CD8-positive, alpha-beta memory T cell (primary cell): ENCODE measurements at regions not wholly inside any gene's neighbourhood (a gene's known extent, or its start where the extent isn't known, plus 50 kb on each side); places are given as distances from the start of the nearest gene placed in this dataset.

Experiments
- CTCF ChIA-PET: fragments of 350-600 bp; sonication (Branson Sonifier 250); formaldehyde crosslinking; loops from one replicate; lab custom pipeline; 2021; ENCODE audit warnings: antibody characterized with exemption; lab: Charles Lee
- POLR2A ChIA-PET: fragments of 350-600 bp; sonication (Branson Sonifier 250); formaldehyde crosslinking; loops from one replicate; lab custom pipeline; 2021; ENCODE audit warnings: antibody characterized with exemption; lab: Charles Lee
- DNase-seq, 5 donors: peaks; one replicate each; pipeline versions ENCODE4 v3.0.0 to v3.0.0-alpha.2; 2020 to 2022; ENCODE audit warnings: mixed read lengths in 1 of 5
- H3K27ac ChIP-seq: one replicate; pipeline ENCODE4 v1.7.0; 2013; ENCODE audit warnings: low read depth, mild to moderate bottlenecking, low read length, moderate library complexity
- H3K27me3 ChIP-seq: 2 replicates; pipeline ENCODE4 v1.7.0; 2013; ENCODE audit warnings: low read length, mild to moderate bottlenecking; ENCODE audit not compliant: insufficient read depth, poor library complexity, severe bottlenecking
- H3K36me3 ChIP-seq: 2 replicates; pipeline ENCODE4 v1.7.0; 2013; ENCODE audit warnings: mild to moderate bottlenecking, low read length, moderate library complexity; ENCODE audit not compliant: insufficient read depth
- H3K4me1 ChIP-seq: 2 replicates; pipeline ENCODE4 v1.7.0; 2013; ENCODE audit warnings: mild to moderate bottlenecking, low read length, moderate library complexity; ENCODE audit not compliant: insufficient read depth
- H3K4me3 ChIP-seq: 2 replicates; pipeline ENCODE4 v1.7.0; 2013; ENCODE audit warnings: mild to moderate bottlenecking, low read length
- H3K9me3 ChIP-seq: 2 replicates; pipeline ENCODE4 v1.7.0; 2013; ENCODE audit warnings: mild to moderate bottlenecking, low read length
- H3K27ac Mint-ChIP-seq, 8 donors: one replicate each; pipeline ENCODE4 v1.8.0; 2020 to 2021; ENCODE audit warnings: mixed read lengths in 8 of 8, mild to moderate bottlenecking in 6 of 8, inconsistent platforms in 3 of 8, moderate library complexity in 3 of 8
- H3K27me3 Mint-ChIP-seq, 2 donors: one replicate each; pipeline ENCODE4 v1.8.0; 2020 to 2021; ENCODE audit warnings: mixed read lengths in 2 of 2, mild to moderate bottlenecking in 1 of 2, moderate library complexity in 1 of 2
- H3K36me3 Mint-ChIP-seq, 3 donors: one replicate each; pipeline ENCODE4 v1.8.0; 2020 to 2021; ENCODE audit warnings: mixed read lengths in 3 of 3, inconsistent platforms in 1 of 3, mild to moderate bottlenecking in 1 of 3
- H3K4me1 Mint-ChIP-seq, 3 donors: one replicate each; pipeline ENCODE4 v1.8.0; 2020 to 2021; ENCODE audit warnings: mixed read lengths in 3 of 3, inconsistent platforms in 1 of 3, mild to moderate bottlenecking in 1 of 3
- H3K4me3 Mint-ChIP-seq, 7 donors: one replicate each; pipeline ENCODE4 v1.8.0; 2020 to 2021; ENCODE audit warnings: mixed read lengths in 7 of 7, mild to moderate bottlenecking in 6 of 7, moderate library complexity in 4 of 7, inconsistent platforms in 2 of 7
- H3K9me3 Mint-ChIP-seq, 5 donors: one replicate each; pipeline ENCODE4 v1.8.0; 2020 to 2022; ENCODE audit warnings: mixed read lengths in 5 of 5, mild to moderate bottlenecking in 3 of 5, moderate library complexity in 2 of 5, inconsistent platforms in 1 of 5

- Mint-ChIP-seq H3K4me3 (no peak overlapping the region), H3K27ac (peak overlapping the region in 2 of 8 donors; percentile 17 to 19), H3K9me3 (no peaks in the 10 kb centered on the region), H3K4me1 (peaks cover 5 to 8% (median 8%) of the 10 kb centered on the region in 3 donors), H3K36me3 (peaks cover 0 to 2% (median 0%) of the 10 kb centered on the region in 3 donors), H3K27me3 (peaks cover 3 to 12% of the 10 kb centered on the region in 2 donors)
- H3K4me3 ChIP-seq, result no peak overlapping the region
- no peak for DNase-seq
- peaks cover 11% of the 10 kb centered on the region for H3K4me1 ChIP-seq
- ChIA-PET POLR2A (no interaction called here), CTCF (no interaction called here)
- no peaks in the 10 kb centered on the region for H3K36me3 ChIP-seq
- no peaks in the 10 kb centered on the region for H3K27me3 ChIP-seq
- no peaks in the 10 kb centered on the region for H3K9me3 ChIP-seq
- H3K27ac ChIP-seq, result no peak overlapping the region
These were observed 86.5 kb upstream of the INSIG1 start for GRCh38 chr7:155211173-155211572.

- no peaks in the 10 kb centered on the region for H3K27me3 ChIP-seq
- ChIA-PET CTCF (interaction anchor here (1.0 kb wide), 1 partner anchor 133 kb away, joined by 4 read pairs; no protein-coding TSS in a partner anchor), POLR2A (no interaction called here)
- H3K9me3 ChIP-seq, result no peaks in the 10 kb centered on the region
- Mint-ChIP-seq H3K27me3 (peaks cover 3 to 17% of the 10 kb centered on the region in 2 donors), H3K9me3 (no peaks in the 10 kb centered on the region), H3K27ac (no peak overlapping the region), H3K4me3 (no peak overlapping the region), H3K4me1 (peaks cover under 1 to 2% (median 2%) of the 10 kb centered on the region in 3 donors), H3K36me3 (peaks cover 0 to 2% (median 0%) of the 10 kb centered on the region in 3 donors)
- H3K4me1 ChIP-seq, result peaks cover 5% of the 10 kb centered on the region
- DNase-seq, result no peak
- H3K27ac ChIP-seq, result no peak overlapping the region
- no peak overlapping the region for H3K4me3 ChIP-seq
- no peaks in the 10 kb centered on the region for H3K36me3 ChIP-seq
These were observed 85.9 kb upstream of the INSIG1 start for GRCh38 chr7:155211761-155212160.

- H3K9me3 Mint-ChIP-seq, result no peaks in the 10 kb centered on the region
- Histone ChIP-seq H3K4me3 (no peak overlapping the region), H3K27me3 (no peaks in the 10 kb centered on the region), H3K36me3 (no peaks in the 10 kb centered on the region), H3K9me3 (no peaks in the 10 kb centered on the region), H3K4me1 (no peaks in the 10 kb centered on the region), H3K27ac (no peak overlapping the region)
- H3K4me1 Mint-ChIP-seq, result no peaks in the 10 kb centered on the region
- H3K36me3 Mint-ChIP-seq, result no peaks in the 10 kb centered on the region
- ChIA-PET CTCF (interaction anchor here (1.0 kb wide), 1 partner anchor 132 kb away, joined by 4 read pairs; no protein-coding TSS in a partner anchor), POLR2A (no interaction called here)
- no peak overlapping the region for H3K4me3 Mint-ChIP-seq
- H3K27ac Mint-ChIP-seq, result no peak overlapping the region
- peaks cover 3 to 17% of the 10 kb centered on the region in 2 donors for H3K27me3 Mint-ChIP-seq
- no peak for DNase-seq
These were observed 85.2 kb upstream of the INSIG1 start for GRCh38 chr7:155212301-155213015.

GRCh38 chr7:155213385-155213784 lies 84.3 kb upstream of the INSIG1 start:
- ChIA-PET CTCF (interaction anchor here (2.3 kb wide), 1 partner anchor 132 kb away, joined by 8 read pairs; no protein-coding TSS in a partner anchor), POLR2A (no interaction called here)
- no peak overlapping the region for H3K4me3 Mint-ChIP-seq
- Histone ChIP-seq H3K4me1 (no peaks in the 10 kb centered on the region), H3K4me3 (no peak overlapping the region), H3K9me3 (no peaks in the 10 kb centered on the region), H3K36me3 (no peaks in the 10 kb centered on the region), H3K27ac (no peak overlapping the region), H3K27me3 (no peaks in the 10 kb centered on the region)
- no peaks in the 10 kb centered on the region for H3K9me3 Mint-ChIP-seq
- no peak overlapping the region for H3K27ac Mint-ChIP-seq
- H3K36me3 Mint-ChIP-seq, result no peaks in the 10 kb centered on the region
- H3K4me1 Mint-ChIP-seq, result no peaks in the 10 kb centered on the region
- no peak for DNase-seq
- H3K27me3 Mint-ChIP-seq, result peaks cover 3 to 17% of the 10 kb centered on the region in 2 donors

GRCh38 chr7:155213955-155214740 lies 83.5 kb upstream of the INSIG1 start:
- no peak overlapping the region for H3K4me3 Mint-ChIP-seq
- H3K9me3 Mint-ChIP-seq, result no peaks in the 10 kb centered on the region
- Histone ChIP-seq H3K4me3 (no peak overlapping the region), H3K36me3 (no peaks in the 10 kb centered on the region), H3K27me3 (no peaks in the 10 kb centered on the region), H3K4me1 (no peaks in the 10 kb centered on the region), H3K27ac (peak overlapping the region; percentile 16), H3K9me3 (no peaks in the 10 kb centered on the region)
- no peaks in the 10 kb centered on the region for H3K4me1 Mint-ChIP-seq
- H3K36me3 Mint-ChIP-seq, result no peaks in the 10 kb centered on the region
- no peak overlapping the region for H3K27ac Mint-ChIP-seq
- CTCF ChIA-PET, result interaction anchor here (2.1 to 2.3 kb wide), 2 partner anchors 8 to 131 kb away, joined by 8 to 9 read pairs; no protein-coding TSS in a partner anchor
- DNase-seq, result no peak
- POLR2A ChIA-PET, result no interaction called here
- H3K27me3 Mint-ChIP-seq, result peaks cover 3 to 18% of the 10 kb centered on the region in 2 donors

- Mint-ChIP-seq H3K27ac (no peak overlapping the region), H3K27me3 (peaks cover 6 to 22% of the 10 kb centered on the region in 2 donors), H3K4me3 (no peak overlapping the region), H3K9me3 (no peaks in the 10 kb centered on the region), H3K4me1 (no peaks in the 10 kb centered on the region), H3K36me3 (no peaks in the 10 kb centered on the region)
- POLR2A ChIA-PET, result no interaction called here
- H3K27ac ChIP-seq, result no peak overlapping the region
- no peaks in the 10 kb centered on the region for H3K4me1 ChIP-seq
- CTCF ChIA-PET, result interaction anchor here (2.1 to 2.3 kb wide), 2 partner anchors 10 to 129 kb away, joined by 8 to 9 read pairs; no protein-coding TSS in a partner anchor
- no peaks in the 10 kb centered on the region for H3K27me3 ChIP-seq
- H3K4me3 ChIP-seq, result no peak overlapping the region
- no peaks in the 10 kb centered on the region for H3K36me3 ChIP-seq
- no peaks in the 10 kb centered on the region for H3K9me3 ChIP-seq
- DNase-seq, result peak in 1 of 5 donors; percentile 6
These were observed 81.9 kb upstream of the INSIG1 start for GRCh38 chr7:155215576-155216325.

- POLR2A ChIA-PET, result no interaction called here
- H3K36me3 Mint-ChIP-seq, result no peaks in the 10 kb centered on the region
- peak overlapping the region in 1 of 8 donors; percentile 18 for H3K27ac Mint-ChIP-seq
- Histone ChIP-seq H3K4me1 (no peaks in the 10 kb centered on the region), H3K27ac (no peak overlapping the region), H3K4me3 (no peak overlapping the region), H3K9me3 (no peaks in the 10 kb centered on the region), H3K27me3 (no peaks in the 10 kb centered on the region), H3K36me3 (no peaks in the 10 kb centered on the region)
- H3K27me3 Mint-ChIP-seq, result peaks cover 7 to 27% of the 10 kb centered on the region in 2 donors
- H3K4me1 Mint-ChIP-seq, result no peaks in the 10 kb centered on the region
- H3K4me3 Mint-ChIP-seq, result no peak overlapping the region
- CTCF ChIA-PET, result interaction anchor here (0.8 kb wide), 1 partner anchor 289 kb away, joined by 3 read pairs; no protein-coding TSS in a partner anchor
- DNase-seq, result peak in 1 of 5 donors; percentile 31
- H3K9me3 Mint-ChIP-seq, result no peaks in the 10 kb centered on the region
These were observed 81.0 kb upstream of the INSIG1 start for GRCh38 chr7:155216475-155217272.
